Lower lobe of right lung (tissue), 2 donors: ENCODE measurements at regions not wholly inside any gene's neighbourhood (a gene's known extent, or its start where the extent isn't known, plus 50 kb on each side); places are given as distances from the start of the nearest gene placed in this dataset.
A peak's percentile ranks its signal among the peaks of the same experiment; 100 is the strongest.
"Not testable (repeated sequence)": the region's sequence is repeated elsewhere in the genome, so short reads cannot be mapped to it uniquely, and the experiment has no call there.

ENCODE experiments used
- ATAC-seq, 2 donors: fragments of 200-7000 bp; cut with Tn5 transposase; one replicate each; pipeline ENCODE4 v1.9.1; 2020 to 2022; ENCODE audit warnings: mild to moderate bottlenecking in 2 of 2, moderate library complexity in 2 of 2
- DNase-seq: peaks from one replicate; pipeline ENCODE4 v3.0.0-alpha.2; 2020
- H3K27ac ChIP-seq: fragments of 200-600 bp; one replicate; pipeline ENCODE4 v1.8.0; 2022
- H3K27me3 ChIP-seq: fragments of 200-600 bp; one replicate; pipeline ENCODE4 v1.8.0; 2022; ENCODE audit warnings: low read depth
- H3K36me3 ChIP-seq: fragments of 200-600 bp; one replicate; pipeline ENCODE4 v1.8.0; 2022; ENCODE audit warnings: mild to moderate bottlenecking
- H3K4me1 ChIP-seq: fragments of 200-600 bp; one replicate; pipeline ENCODE4 v1.8.0; 2022
- H3K4me3 ChIP-seq: fragments of 200-600 bp; one replicate; pipeline ENCODE4 v1.8.0; 2022; ENCODE audit warnings: mild to moderate bottlenecking
- H3K9me3 ChIP-seq: fragments of 200-600 bp; one replicate; pipeline ENCODE4 v1.8.0; 2022
- intact Hi-C: fragments of 100-400 bp; cut with DNase I; formaldehyde crosslinking; loops from one replicate; pipeline ENCODE4 v1.11.0; 2022
- TF ChIP-seq, protein P1 (sequence below): fragments of 200-600 bp; IDR thresholded peaks from one replicate; pipeline ENCODE4 v1.8.0; 2022; ENCODE audit warnings: antibody characterized with exemption, mild to moderate bottlenecking
- donor health status: DM: no; HTN: yes; CAD: no; lungs with severe emphysema.

DNA sequence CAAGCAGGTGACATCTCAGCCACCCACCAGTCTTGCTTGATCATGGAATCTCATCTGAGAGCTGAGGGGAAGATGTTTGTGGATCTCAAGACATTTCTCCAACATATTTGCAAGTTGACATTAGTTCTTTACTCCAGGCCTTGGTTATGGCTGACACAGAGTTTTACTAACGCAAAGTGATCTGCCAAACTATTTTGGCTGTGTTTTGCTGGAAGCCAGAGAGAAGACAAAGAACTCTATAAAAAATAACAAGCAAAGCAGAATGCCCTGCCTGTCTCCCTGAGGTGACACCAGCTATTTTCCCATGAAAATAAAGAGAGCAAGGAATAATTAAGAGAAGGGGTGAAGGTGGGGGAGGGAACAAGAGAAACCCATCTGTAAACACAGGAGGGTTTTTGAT lies 286.4 kb downstream of the WDR11 start:
- Histone ChIP-seq H3K27me3 (no peaks in the 10 kb centered on the region), H3K9me3 (no peaks in the 10 kb centered on the region), H3K36me3 (no peaks in the 10 kb centered on the region), H3K27ac (no peak overlapping the region), H3K4me1 (no peaks in the 10 kb centered on the region), H3K4me3 (no peak overlapping the region)
- intact Hi-C loops: no loop called here
- TF ChIP-seq, protein P1, sequence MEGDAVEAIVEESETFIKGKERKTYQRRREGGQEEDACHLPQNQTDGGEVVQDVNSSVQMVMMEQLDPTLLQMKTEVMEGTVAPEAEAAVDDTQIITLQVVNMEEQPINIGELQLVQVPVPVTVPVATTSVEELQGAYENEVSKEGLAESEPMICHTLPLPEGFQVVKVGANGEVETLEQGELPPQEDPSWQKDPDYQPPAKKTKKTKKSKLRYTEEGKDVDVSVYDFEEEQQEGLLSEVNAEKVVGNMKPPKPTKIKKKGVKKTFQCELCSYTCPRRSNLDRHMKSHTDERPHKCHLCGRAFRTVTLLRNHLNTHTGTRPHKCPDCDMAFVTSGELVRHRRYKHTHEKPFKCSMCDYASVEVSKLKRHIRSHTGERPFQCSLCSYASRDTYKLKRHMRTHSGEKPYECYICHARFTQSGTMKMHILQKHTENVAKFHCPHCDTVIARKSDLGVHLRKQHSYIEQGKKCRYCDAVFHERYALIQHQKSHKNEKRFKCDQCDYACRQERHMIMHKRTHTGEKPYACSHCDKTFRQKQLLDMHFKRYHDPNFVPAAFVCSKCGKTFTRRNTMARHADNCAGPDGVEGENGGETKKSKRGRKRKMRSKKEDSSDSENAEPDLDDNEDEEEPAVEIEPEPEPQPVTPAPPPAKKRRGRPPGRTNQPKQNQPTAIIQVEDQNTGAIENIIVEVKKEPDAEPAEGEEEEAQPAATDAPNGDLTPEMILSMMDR: no peak
- ATAC-seq (no peak), DNase-seq (no peak)

DNA sequence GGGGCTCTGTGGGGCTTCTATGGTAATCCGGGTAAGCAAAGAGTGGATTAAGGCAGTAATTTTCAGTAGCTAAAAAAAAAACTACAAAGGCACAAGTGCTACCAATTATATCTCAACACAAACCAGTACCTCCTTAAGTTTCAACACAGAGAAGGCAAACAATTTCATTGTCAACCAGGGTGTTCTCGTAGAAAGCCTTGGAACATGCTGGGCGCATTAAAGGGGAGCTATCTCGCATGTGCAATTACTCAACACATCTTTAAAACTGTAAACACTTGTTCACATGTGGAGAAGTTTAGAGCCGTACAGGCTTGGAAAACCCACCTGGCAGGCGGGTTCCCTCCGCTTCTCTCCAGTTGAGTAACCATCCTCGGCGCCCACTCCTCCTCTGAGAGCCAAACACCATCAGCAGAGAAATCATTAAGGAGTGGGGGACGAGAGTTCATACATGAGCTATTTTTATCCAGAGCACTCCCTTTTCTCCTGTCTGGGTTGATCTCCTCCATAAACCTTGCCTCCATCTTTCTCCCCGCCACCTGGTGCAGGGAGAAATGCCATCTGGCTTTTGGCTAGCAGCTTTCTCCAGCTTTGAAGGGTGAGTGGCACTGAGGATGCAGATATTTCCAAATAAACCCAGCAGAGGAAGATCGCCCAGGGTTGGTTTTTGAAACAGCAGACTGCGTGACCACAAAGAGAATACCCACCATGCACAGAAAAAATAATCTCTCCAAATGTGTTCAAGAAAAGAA lies 287.1 kb downstream of the WDR11 start:
- intact Hi-C loops: no loop called here
- Histone ChIP-seq H3K4me1 (no peaks in the 10 kb centered on the region), H3K27me3 (no peaks in the 10 kb centered on the region), H3K36me3 (no peaks in the 10 kb centered on the region), H3K9me3 (no peaks in the 10 kb centered on the region), H3K27ac (no peak overlapping the region), H3K4me3 (no peak overlapping the region)
- TF ChIP-seq, protein P1: no peak
- no peak for DNase-seq
- peak in 1 of 2 donors; percentile 44 for ATAC-seq

DNA sequence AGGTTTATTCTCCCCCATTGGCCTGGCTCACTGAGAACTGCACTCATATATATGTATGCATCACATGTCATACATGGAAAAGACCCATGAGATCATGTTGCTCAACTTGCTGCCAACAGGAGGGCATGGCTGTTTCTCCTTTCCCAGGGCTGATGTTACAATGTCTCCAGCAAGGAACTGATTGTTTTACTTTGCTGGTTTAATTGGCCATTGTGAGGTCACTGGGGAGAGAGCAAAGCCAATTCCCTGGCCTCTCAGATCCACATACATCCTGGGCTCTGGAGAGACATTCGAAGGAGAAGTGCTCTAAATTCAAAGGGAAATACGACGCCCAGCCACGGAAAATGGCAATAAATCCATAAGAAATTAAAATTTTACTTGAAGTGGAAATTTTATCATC lies 287.8 kb downstream of the WDR11 start:
- DNase-seq (no peak), ATAC-seq (no peak)
- H3K4me1 ChIP-seq: no peaks in the 10 kb centered on the region
- TF ChIP-seq, protein P1: no peak
- no peaks in the 10 kb centered on the region for H3K36me3 ChIP-seq
- H3K27me3 ChIP-seq: no peaks in the 10 kb centered on the region
- H3K9me3 ChIP-seq: peaks cover 6% of the 10 kb centered on the region
- intact Hi-C loops: no loop called here
- no peak overlapping the region for H3K27ac ChIP-seq
- no peak overlapping the region for H3K4me3 ChIP-seq

DNA sequence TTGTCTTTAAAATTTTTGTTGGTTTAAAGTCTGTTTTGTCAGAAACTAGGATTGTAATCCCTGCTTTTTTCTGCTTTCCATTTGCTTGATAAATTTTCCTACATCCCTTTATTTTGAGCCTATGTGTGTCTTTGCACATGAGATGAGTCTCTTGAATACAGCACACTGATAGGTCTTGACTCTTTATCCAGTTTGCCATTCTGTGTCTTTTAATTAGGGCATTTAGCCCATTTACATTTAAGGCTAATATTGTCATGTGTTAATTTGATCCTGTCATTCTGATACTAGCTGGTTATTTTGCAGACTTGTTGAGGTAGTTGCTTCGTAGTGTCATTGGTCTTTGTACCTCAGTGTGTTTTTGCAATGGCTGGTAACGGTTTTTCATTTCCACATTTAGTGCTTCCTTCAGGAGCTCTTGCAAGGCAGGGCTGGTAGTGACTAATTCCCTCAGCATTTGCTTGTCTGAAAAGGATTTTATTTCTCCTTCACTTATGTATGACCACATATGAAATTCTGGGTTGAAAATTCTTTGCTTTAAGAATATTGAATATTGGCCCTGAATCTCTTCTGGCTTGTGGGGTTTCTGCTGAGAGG lies 294.7 kb downstream of the WDR11 start:
- H3K36me3 ChIP-seq, H3K27ac ChIP-seq, ATAC-seq, DNase-seq, H3K4me1 ChIP-seq, H3K4me3 ChIP-seq, intact Hi-C loops, H3K27me3 ChIP-seq: not testable (repeated sequence)
- peaks cover 10% of the 10 kb centered on the region for H3K9me3 ChIP-seq

DNA sequence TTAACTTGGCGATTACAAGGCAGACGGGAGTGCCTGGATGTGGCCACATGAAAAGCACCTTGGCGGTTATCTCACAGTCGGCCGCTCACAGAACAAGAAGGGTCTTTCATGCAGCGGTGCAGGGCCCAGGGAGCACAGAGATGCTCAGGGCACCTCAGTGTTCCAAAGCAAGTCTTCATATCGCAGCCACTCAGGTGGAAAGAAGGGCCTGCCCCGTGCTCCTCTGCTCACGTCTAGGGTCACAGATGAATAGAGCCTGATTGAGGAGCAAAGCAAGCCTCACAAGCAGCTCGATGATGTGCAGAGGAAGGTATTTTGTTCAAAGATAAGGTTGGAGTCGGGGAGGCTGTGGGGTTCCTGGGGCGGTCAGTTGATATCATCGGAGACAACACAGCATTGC lies 297.8 kb downstream of the WDR11 start:
- no peaks in the 10 kb centered on the region for H3K27me3 ChIP-seq
- ATAC-seq: no peak
- H3K27ac ChIP-seq: no peak overlapping the region
- no peaks in the 10 kb centered on the region for H3K36me3 ChIP-seq
- no peak overlapping the region for H3K4me3 ChIP-seq
- intact Hi-C loops: no loop called here
- H3K9me3 ChIP-seq: peaks cover 5% of the 10 kb centered on the region
- no peak for DNase-seq
- TF ChIP-seq, protein P1: no peak
- H3K4me1 ChIP-seq: no peaks in the 10 kb centered on the region

DNA sequence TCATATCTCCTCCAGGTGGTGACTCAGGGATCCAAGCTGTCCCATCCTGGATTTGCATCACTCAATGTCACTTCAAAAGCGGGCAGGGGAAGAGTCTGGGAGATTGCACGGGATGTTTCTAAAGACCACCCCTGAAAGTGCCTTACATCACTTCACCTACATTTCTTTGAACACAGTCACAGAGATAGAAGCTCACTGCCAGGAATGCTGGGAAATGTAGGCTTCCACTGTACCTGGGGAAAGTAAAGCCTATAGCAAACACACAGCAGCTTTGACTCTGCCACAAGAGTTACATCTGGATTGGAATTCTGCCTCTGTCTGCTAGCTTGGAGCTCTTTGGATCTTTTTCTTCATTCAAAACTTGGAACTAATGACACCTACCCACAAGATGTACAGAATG lies 300.9 kb downstream of the WDR11 start:
- ATAC-seq (no peak), DNase-seq (no peak)
- H3K4me1 ChIP-seq: peaks cover 8% of the 10 kb centered on the region
- TF ChIP-seq, protein P1: no peak
- intact Hi-C loops: no loop called here
- H3K36me3 ChIP-seq: no peaks in the 10 kb centered on the region
- H3K9me3 ChIP-seq: no peaks in the 10 kb centered on the region
- no peak overlapping the region for H3K27ac ChIP-seq
- H3K27me3 ChIP-seq: no peaks in the 10 kb centered on the region
- no peak overlapping the region for H3K4me3 ChIP-seq
